ENCODE measurements at regions not wholly inside any gene's neighbourhood (a gene's known extent, or its start where the extent isn't known, plus 50 kb on each side); places are given as distances from the start of the nearest gene placed in this dataset.

GRCh38 chr19:30319876-30320275 is 52.3 kb upstream of the ZNF536 start:
- Mint-ChIP-seq H3K4me3 (ENCODE audit: unreplicated experiment) (no peak overlapping the region), H3K4me1 (ENCODE audit: low read depth, unreplicated experiment) (peaks cover 11% of the 10 kb centered on the region), H3K27ac (ENCODE audit: unreplicated experiment) (no peak overlapping the region), H3K36me3 (ENCODE audit: insufficient read depth, unreplicated experiment) (no peaks in the 10 kb centered on the region), H3K9me3 (ENCODE audit: unreplicated experiment) (peaks cover 35% of the 10 kb centered on the region), H3K27me3 (ENCODE audit: insufficient read depth, unreplicated experiment) (no peaks in the 10 kb centered on the region)
- ChIA-PET POLR2A (no interaction called here), CTCF (no interaction called here)
- TF ChIP-seq, protein P1, sequence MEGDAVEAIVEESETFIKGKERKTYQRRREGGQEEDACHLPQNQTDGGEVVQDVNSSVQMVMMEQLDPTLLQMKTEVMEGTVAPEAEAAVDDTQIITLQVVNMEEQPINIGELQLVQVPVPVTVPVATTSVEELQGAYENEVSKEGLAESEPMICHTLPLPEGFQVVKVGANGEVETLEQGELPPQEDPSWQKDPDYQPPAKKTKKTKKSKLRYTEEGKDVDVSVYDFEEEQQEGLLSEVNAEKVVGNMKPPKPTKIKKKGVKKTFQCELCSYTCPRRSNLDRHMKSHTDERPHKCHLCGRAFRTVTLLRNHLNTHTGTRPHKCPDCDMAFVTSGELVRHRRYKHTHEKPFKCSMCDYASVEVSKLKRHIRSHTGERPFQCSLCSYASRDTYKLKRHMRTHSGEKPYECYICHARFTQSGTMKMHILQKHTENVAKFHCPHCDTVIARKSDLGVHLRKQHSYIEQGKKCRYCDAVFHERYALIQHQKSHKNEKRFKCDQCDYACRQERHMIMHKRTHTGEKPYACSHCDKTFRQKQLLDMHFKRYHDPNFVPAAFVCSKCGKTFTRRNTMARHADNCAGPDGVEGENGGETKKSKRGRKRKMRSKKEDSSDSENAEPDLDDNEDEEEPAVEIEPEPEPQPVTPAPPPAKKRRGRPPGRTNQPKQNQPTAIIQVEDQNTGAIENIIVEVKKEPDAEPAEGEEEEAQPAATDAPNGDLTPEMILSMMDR (IDR thresholded peaks at IDR 0.05; ENCODE audit: insufficient read depth in 1 of 2, low read depth in 1 of 2, low read length in 1 of 2, severe bottlenecking in 1 of 2, unreplicated experiment in 1 of 2): no peak
- H3K4me3 ChIP-seq (ENCODE audit: low read depth, low read length): no peak overlapping the region
- no TSS peak for BruUV-seq (replicated peaks)
- H3K9me3 ChIP-seq: peaks cover 4% of the 10 kb centered on the region; the same call in 1 of the 2 replicates
- intact Hi-C loops (cut with micrococcal nuclease; ENCODE audit: unreplicated experiment): no loop called here
- no peaks in the 10 kb centered on the region for H3K4me1 ChIP-seq
- DNase-seq: no peak
- no peaks in the 10 kb centered on the region for H3K36me3 ChIP-seq (ENCODE audit: control insufficient read depth, insufficient read depth, low read length)
- no peaks in the 10 kb centered on the region for H3K27me3 ChIP-seq (replicated peaks; ENCODE audit: control insufficient read depth, insufficient read depth, low read length)

- Histone ChIP-seq H3K36me3 (ENCODE audit: control insufficient read depth, insufficient read depth, low read length) (no peaks in the 10 kb centered on the region), H3K4me1 (no peaks in the 10 kb centered on the region), H3K4me3 (ENCODE audit: low read depth, low read length) (no peak overlapping the region), H3K27me3 (replicated peaks; ENCODE audit: control insufficient read depth, insufficient read depth, low read length) (no peaks in the 10 kb centered on the region), H3K9me3 (peaks cover 4% of the 10 kb centered on the region; the same call in 1 of the 2 replicates)
- Mint-ChIP-seq H3K4me1 (ENCODE audit: low read depth, unreplicated experiment) (peaks cover 11% of the 10 kb centered on the region), H3K27ac (ENCODE audit: unreplicated experiment) (no peak overlapping the region), H3K27me3 (ENCODE audit: insufficient read depth, unreplicated experiment) (no peaks in the 10 kb centered on the region), H3K36me3 (ENCODE audit: insufficient read depth, unreplicated experiment) (no peaks in the 10 kb centered on the region), H3K4me3 (ENCODE audit: unreplicated experiment) (no peak overlapping the region), H3K9me3 (ENCODE audit: unreplicated experiment) (peaks cover 30% of the 10 kb centered on the region)
- BruUV-seq (replicated peaks): no TSS peak
- intact Hi-C loops (cut with micrococcal nuclease; ENCODE audit: unreplicated experiment): no loop called here
- POLR2A ChIA-PET: no interaction called here
- TF ChIP-seq, protein P1 (IDR thresholded peaks at IDR 0.05; ENCODE audit: insufficient read depth in 1 of 2, low read depth in 1 of 2, low read length in 1 of 2, severe bottlenecking in 1 of 2, unreplicated experiment in 1 of 2): no peak
- no peak for DNase-seq
- CTCF ChIA-PET: no interaction called here
These were observed 51.7 kb upstream of the ZNF536 start for GRCh38 chr19:30320466-30320865.

DNA sequence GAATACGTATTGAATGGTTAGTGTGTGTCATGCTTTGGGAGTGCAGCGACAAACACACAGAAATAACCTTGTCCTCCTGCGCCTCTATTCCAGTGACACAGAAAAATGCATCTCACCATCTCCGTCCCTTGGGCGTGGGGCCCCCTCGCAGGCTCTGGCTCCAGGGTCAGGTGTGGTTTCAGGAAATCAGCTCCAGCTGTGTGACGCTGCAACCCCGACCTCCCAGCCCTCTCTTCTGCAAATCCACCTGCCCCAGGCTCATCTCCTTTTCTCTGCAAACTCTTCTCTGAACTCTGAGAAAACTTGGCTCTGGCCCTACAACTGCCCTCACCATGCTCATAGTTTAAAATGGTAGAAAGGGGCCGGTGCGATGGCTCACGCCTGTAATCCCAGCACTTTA is 51.3 kb upstream of the ZNF536 start:
- Histone ChIP-seq H3K9me3 (no peaks in the 10 kb centered on the region), H3K4me3 (ENCODE audit: low read depth, low read length) (no peak overlapping the region), H3K4me1 (no peaks in the 10 kb centered on the region), H3K36me3 (ENCODE audit: control insufficient read depth, insufficient read depth, low read length) (no peaks in the 10 kb centered on the region), H3K27me3 (replicated peaks; ENCODE audit: control insufficient read depth, insufficient read depth, low read length) (no peaks in the 10 kb centered on the region)
- Mint-ChIP-seq H3K4me3 (ENCODE audit: unreplicated experiment) (no peak overlapping the region), H3K27me3 (ENCODE audit: insufficient read depth, unreplicated experiment) (no peaks in the 10 kb centered on the region), H3K27ac (ENCODE audit: unreplicated experiment) (no peak overlapping the region), H3K36me3 (ENCODE audit: insufficient read depth, unreplicated experiment) (peaks cover 1% of the 10 kb centered on the region), H3K4me1 (ENCODE audit: low read depth, unreplicated experiment) (peaks cover 11% of the 10 kb centered on the region), H3K9me3 (ENCODE audit: unreplicated experiment) (peaks cover 28% of the 10 kb centered on the region)
- CTCF ChIA-PET: no interaction called here
- TF ChIP-seq, protein P1 (IDR thresholded peaks at IDR 0.05; ENCODE audit: insufficient read depth in 1 of 2, low read depth in 1 of 2, low read length in 1 of 2, severe bottlenecking in 1 of 2, unreplicated experiment in 1 of 2): no peak
- intact Hi-C loops (cut with micrococcal nuclease; ENCODE audit: unreplicated experiment): no loop called here
- POLR2A ChIA-PET: no interaction called here
- BruUV-seq (replicated peaks): no TSS peak
- DNase-seq: no peak
